Uterus (tissue), 3 donors: ENCODE measurements at regions not wholly inside any gene's neighbourhood (a gene's known extent, or its start where the extent isn't known, plus 50 kb on each side); places are given as distances from the start of the nearest gene placed in this dataset.

Source experiments
- DNase-seq, 2 donors: peaks; one replicate each; pipeline ENCODE4 v3.0.0-alpha.2; 2019 to 2020
- H3K27ac ChIP-seq, 2 donors: fragments of 200-600 bp; sonication (generic); 1 replicate in 1 of 2; 2 replicates in 1 of 2; pipeline ENCODE4 v1.5.1; 2016 to 2018
- H3K27me3 ChIP-seq, 2 donors: fragments of 200-600 bp; sonication (generic); one replicate each; pipeline ENCODE4 v1.5.1; 2018 to 2019; ENCODE audit warnings: control low read depth in 1 of 2
- H3K36me3 ChIP-seq, 2 donors: fragments of 200-600 bp; sonication (generic); one replicate each; pipeline ENCODE4 v1.5.1; 2019; ENCODE audit warnings: control low read depth in 1 of 2
- H3K4me1 ChIP-seq, 2 donors: fragments of 200-600 bp; sonication (generic); one replicate each; pipeline ENCODE4 v1.5.1; 2018 to 2019; ENCODE audit warnings: control low read depth in 1 of 2
- H3K4me3 ChIP-seq, 2 donors: fragments of 200-600 bp; sonication (generic); 1 replicate in 1 of 2; 2 replicates in 1 of 2; pipeline ENCODE4 v1.5.1; 2018 to 2019; ENCODE audit warnings: mild to moderate bottlenecking in 1 of 2
- H3K9me3 ChIP-seq, 2 donors: fragments of 200-600 bp; sonication (generic); one replicate each; pipeline ENCODE4 v1.5.1; 2019; ENCODE audit warnings: control low read depth in 1 of 2
- POLR2A ChIP-seq, 2 donors: fragments of 450-650 bp; IDR thresholded peaks; one replicate each; pipeline ENCODE4 v1.6.1; 2016; ENCODE audit warnings: antibody characterized with exemption in 2 of 2, mild to moderate bottlenecking in 1 of 2, moderate library complexity in 1 of 2
- intact Hi-C: fragments of 100-400 bp; cut with DNase I; formaldehyde crosslinking; loops from one replicate; pipeline ENCODE4 v1.15.1; 2023; ENCODE audit warnings: low total_unique reads
- TF ChIP-seq, protein P1 (sequence below), 4 experiments: fragments of 200-600 bp in 2 of 4; fragments of 450-650 bp in 2 of 4; sonication (generic) in 2 of 4; IDR thresholded peaks; one replicate each; pipeline ENCODE4 v1.5.1; 2016 to 2019; ENCODE audit warnings: antibody characterized with exemption in 4 of 4, mild to moderate bottlenecking in 2 of 4, moderate library complexity in 1 of 4
- donor health status: DM: yes; HTN: yes; CAD: no.

DNA sequence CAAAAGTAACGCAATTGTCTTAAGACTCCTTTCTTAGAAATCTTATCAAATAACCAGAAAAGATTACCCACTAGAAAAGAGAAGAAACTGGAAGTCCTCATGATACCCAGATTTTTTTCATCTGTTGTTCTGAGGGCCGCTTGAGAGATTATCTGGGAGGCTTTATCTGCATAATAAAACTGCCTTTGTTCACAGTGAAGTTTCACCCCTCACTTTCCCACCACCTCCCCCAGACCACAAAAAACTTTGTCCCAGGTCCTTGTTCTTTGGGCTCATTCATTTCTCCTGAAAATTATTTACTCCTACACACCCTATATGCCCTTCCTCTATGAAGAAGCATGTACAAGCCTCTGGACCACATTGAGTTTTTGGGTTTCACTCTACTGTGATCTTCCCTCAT lies 745.1 kb upstream of the COBL start:
- H3K4me1 ChIP-seq, result no peaks in the 10 kb centered on the region
- H3K27ac ChIP-seq, result no peak overlapping the region
- TF ChIP-seq, protein P1, sequence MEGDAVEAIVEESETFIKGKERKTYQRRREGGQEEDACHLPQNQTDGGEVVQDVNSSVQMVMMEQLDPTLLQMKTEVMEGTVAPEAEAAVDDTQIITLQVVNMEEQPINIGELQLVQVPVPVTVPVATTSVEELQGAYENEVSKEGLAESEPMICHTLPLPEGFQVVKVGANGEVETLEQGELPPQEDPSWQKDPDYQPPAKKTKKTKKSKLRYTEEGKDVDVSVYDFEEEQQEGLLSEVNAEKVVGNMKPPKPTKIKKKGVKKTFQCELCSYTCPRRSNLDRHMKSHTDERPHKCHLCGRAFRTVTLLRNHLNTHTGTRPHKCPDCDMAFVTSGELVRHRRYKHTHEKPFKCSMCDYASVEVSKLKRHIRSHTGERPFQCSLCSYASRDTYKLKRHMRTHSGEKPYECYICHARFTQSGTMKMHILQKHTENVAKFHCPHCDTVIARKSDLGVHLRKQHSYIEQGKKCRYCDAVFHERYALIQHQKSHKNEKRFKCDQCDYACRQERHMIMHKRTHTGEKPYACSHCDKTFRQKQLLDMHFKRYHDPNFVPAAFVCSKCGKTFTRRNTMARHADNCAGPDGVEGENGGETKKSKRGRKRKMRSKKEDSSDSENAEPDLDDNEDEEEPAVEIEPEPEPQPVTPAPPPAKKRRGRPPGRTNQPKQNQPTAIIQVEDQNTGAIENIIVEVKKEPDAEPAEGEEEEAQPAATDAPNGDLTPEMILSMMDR (IDR thresholded peaks at IDR 0.05), result no peak
- no peak for TF ChIP-seq POLR2A (IDR thresholded peaks at IDR 0.05)
- no peaks in the 10 kb centered on the region for H3K36me3 ChIP-seq
- no peak overlapping the region for H3K4me3 ChIP-seq
- no peaks in the 10 kb centered on the region for H3K9me3 ChIP-seq
- DNase-seq, result no peak
- intact Hi-C loops, result no loop called here
- no peaks in the 10 kb centered on the region for H3K27me3 ChIP-seq

DNA sequence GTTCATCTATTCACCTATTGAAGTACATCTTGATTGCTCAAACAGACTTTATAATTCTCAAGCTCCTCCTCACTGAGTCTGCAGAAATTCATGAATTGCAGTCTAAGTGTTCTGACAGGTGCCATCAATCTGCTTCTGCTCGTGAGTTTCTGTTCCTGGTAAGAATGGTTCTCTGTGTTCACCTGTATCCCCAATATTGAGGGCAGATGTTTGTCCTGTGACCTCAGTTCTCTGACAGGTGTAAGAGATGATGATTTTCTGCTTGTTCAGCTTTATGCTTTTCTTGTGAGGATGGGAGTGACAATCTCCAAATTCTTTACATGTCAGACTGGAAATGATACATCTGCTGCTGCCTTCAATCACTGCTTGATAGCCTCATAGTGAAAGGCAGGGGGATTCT lies 736.9 kb upstream of the COBL start:
- Histone ChIP-seq H3K36me3 (no peaks in the 10 kb centered on the region), H3K27ac (no peak overlapping the region), H3K27me3 (no peaks in the 10 kb centered on the region), H3K4me3 (no peak overlapping the region), H3K9me3 (no peaks in the 10 kb centered on the region), H3K4me1 (no peaks in the 10 kb centered on the region)
- no peak for DNase-seq
- TF ChIP-seq, protein P1 (IDR thresholded peaks at IDR 0.05), result no peak
- no peak for TF ChIP-seq POLR2A (IDR thresholded peaks at IDR 0.05)
- intact Hi-C loops, result no loop called here

DNA sequence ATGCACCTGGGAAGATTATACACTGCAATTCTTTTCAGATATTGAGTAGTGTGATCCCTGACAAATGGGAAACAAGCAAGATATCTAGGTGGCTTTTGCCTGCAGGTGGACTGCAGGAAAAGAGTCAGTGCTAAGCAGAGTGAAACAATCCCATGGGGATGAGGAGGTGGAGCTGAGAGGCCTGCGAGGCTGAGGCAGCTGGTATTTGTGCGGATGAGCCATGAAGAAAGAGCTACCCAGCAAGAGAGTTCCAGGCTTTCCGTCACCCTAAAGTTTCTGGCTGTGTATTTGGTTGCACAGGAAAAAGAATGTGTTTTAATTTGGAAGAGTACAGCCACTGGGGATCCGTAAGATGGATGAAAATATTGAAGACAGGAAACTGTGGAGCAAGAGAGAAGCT lies 714.1 kb upstream of the COBL start:
- no peaks in the 10 kb centered on the region for H3K27me3 ChIP-seq
- no peak for DNase-seq
- intact Hi-C loops, result no loop called here
- H3K9me3 ChIP-seq, result no peaks in the 10 kb centered on the region
- no peaks in the 10 kb centered on the region for H3K36me3 ChIP-seq
- TF ChIP-seq POLR2A (IDR thresholded peaks at IDR 0.05), result no peak
- TF ChIP-seq, protein P1 (IDR thresholded peaks at IDR 0.05), result no peak
- H3K27ac ChIP-seq, result no peak overlapping the region
- H3K4me1 ChIP-seq, result no peaks in the 10 kb centered on the region
- no peak overlapping the region for H3K4me3 ChIP-seq

DNA sequence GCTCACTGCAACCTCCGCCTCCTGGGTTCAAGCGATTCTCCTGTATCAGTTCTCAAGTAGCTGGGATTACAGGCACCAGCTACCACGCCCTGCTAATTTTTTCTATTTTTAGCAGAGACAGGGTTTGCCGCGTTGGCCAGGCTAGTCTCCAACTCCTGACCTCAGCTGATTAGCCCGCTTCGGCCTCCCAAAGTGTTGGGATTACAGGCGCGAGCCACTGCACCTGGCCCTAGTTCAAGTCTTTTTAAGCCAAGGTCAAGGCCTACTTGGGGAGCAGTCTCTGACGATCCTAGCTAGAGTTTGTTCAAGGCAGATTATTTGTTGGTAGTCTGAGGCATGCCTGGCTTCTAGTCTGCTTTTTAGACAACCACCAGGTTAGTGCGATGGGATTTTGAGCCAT lies 709.5 kb upstream of the COBL start:
- no peaks in the 10 kb centered on the region for H3K9me3 ChIP-seq
- no peaks in the 10 kb centered on the region for H3K27me3 ChIP-seq
- TF ChIP-seq, protein P1 (IDR thresholded peaks at IDR 0.05), result no peak
- DNase-seq, result no peak
- no peak overlapping the region for H3K4me3 ChIP-seq
- intact Hi-C loops, result no loop called here
- no peak overlapping the region for H3K27ac ChIP-seq
- H3K36me3 ChIP-seq, result no peaks in the 10 kb centered on the region
- no peaks in the 10 kb centered on the region for H3K4me1 ChIP-seq

DNA sequence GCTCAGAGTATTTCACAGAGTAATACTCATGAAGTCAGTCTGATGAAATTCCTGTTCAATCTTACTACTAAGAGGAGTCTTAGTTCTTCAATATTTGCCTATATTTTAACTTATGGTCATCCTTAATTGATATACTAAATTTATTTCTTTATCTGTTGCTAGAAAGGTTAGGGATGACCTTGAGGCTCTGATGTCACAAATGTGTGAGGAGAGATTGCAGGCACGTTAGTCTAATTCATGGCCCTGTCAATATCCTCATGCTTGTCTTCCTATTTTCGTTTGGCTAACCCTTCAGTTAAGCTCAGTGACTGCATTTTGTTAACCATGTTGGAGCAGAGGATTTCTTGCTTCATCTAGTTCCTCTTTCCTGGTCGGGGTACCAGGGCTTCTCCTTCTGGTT lies 704.7 kb upstream of the COBL start:
- H3K36me3 ChIP-seq, result no peaks in the 10 kb centered on the region
- H3K4me1 ChIP-seq, result no peaks in the 10 kb centered on the region
- no peaks in the 10 kb centered on the region for H3K9me3 ChIP-seq
- no peak for DNase-seq
- H3K27me3 ChIP-seq, result no peaks in the 10 kb centered on the region
- no peak overlapping the region for H3K27ac ChIP-seq
- TF ChIP-seq POLR2A (IDR thresholded peaks at IDR 0.05), result no peak
- TF ChIP-seq, protein P1 (IDR thresholded peaks at IDR 0.05), result no peak
- no peak overlapping the region for H3K4me3 ChIP-seq
- intact Hi-C loops, result no loop called here
